Activated CD4-positive, alpha-beta T cell treated with anti-CD3 and anti-CD28 coated beads for 24 hours (primary cell): ENCODE measurements at regions not wholly inside any gene's neighbourhood (a gene's known extent, or its start where the extent isn't known, plus 50 kb on each side); places are given as distances from the start of the nearest gene placed in this dataset.

Experiments used
- DNase-seq, 2 donors: peaks; one replicate each; pipeline ENCODE4 v3.0.0-alpha.2; 2020; ENCODE audit warnings: low read depth in 2 of 2

- DNase-seq = no peak
These were observed 121.0 kb upstream of the EPHA5 start for GRCh38 chr4:65791111-65791811.

DNA sequence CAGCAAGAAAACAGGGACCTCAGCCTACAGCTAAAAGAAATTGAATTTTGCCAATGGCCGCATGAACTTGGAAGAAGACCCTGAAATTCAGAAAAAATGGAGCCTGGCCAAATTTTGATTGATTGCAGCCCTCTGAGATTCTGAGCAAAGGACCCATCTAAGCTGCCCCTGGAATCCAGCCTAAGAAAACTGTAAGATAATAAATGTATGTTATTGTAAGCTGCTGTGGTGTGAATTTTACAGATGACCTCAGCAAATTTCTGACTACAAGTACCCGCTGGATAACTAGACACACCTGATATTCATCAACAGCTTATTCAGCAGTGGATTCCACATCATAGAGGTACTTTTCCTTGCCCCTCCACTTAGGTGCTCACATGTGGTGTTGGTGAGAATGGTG, 119.5 kb upstream of the EPHA5 start:
- no peak for DNase-seq

DNA sequence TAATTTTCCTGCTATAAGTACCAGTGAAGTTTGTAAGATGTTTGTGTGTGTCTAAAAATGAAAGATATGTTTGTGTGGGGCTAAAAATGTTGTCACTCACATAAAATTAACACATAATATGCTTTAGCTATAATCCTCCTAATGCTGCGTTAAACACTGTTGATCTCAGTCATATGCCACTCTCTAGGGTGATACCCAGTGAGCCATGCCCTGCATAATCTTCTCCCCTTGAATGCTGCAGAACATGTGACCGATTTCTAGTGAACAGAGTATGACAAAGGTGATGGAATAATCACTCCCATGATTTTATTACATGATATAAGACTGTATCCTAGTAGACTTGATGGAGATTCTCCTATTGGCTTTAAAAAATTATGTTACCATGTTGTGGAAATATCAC, 119.1 kb upstream of the EPHA5 start:
- no peak for DNase-seq

DNA sequence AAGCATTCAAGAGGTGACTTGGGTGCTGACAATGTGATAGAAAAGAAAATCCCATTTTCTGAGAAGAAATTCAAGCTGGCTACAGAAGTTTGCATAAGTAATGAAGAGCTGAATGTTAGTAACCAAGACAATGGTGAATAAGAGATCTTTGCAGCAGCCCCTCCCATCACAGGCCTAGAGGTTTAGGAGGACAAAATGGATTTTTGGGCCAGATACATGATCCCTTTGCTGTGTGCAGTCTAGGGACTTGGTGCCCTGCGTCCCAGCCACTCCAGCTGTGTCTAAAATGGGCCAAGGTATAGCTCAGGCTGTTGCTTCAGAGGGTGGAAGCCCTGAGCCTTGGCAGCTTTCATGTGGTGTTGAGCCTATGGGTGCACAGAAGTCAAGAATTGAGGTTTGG, 107.0 kb upstream of the EPHA5 start:
- DNase-seq = no peak

GRCh38 chr4:65773636-65774035, 103.3 kb upstream of the EPHA5 start:
- DNase-seq = no peak

- DNase-seq = no peak
These were observed 77.1 kb upstream of the EPHA5 start for GRCh38 chr4:65747386-65747785.

- DNase-seq = no peak
These were observed 67.8 kb upstream of the EPHA5 start for GRCh38 chr4:65738134-65738533.

DNA sequence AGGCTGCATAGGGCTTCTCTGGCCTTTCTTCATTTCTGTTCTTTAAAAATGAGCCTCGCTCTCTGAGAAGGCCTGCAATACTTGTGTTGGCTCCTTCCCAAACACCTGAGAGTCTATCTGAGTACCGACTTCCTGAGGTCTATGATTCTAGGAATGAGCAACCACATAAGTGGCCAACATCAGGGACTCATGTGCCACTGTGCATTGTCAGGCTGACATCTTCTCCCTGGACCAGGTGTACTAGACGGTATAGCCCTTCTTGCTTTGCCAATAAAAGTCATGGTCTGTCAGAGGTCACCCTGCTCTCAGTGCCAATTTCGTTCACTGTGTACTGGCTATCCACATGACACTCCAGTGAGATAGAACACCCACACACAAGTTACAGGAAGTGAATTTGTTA, 67.4 kb upstream of the EPHA5 start:
- no peak for DNase-seq

DNA sequence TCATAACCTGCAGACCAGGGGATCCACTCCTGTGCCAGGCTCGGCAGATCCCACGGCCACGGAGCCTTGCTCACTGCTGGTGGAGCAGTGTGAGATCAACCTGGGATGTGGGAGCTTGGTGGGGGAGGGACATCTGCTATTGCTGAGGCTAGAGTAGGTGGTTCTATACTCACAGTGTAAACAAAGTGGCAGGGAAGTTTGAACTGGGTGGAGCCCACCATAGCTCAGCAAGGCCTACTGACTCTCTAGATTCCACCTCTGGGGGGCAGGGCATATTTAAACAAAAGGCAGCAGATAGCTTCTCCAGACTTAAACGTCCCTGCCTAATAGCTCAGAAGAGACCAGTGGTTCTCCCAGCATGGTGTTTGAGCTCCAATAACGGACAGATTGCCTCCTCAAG, 54.7 kb upstream of the EPHA5 start:
- no peak for DNase-seq
